Neutrophil (primary cell): ENCODE measurements at regions not wholly inside any gene's neighbourhood (a gene's known extent, or its start where the extent isn't known, plus 50 kb on each side); places are given as distances from the start of the nearest gene placed in this dataset.

Experiments used
- H3K27ac ChIP-seq: fragments of 200-600 bp; sonication (generic); 2 replicates; pipeline ENCODE4 v1.5.1; 2016; ENCODE audit warnings: mild to moderate bottlenecking, moderate library complexity
- H3K27me3 ChIP-seq: fragments of 200-600 bp; sonication (generic); 2 replicates; pipeline ENCODE4 v1.6.0; 2016; ENCODE audit warnings: mild to moderate bottlenecking
- H3K36me3 ChIP-seq: fragments of 200-600 bp; sonication (generic); 2 replicates; pipeline ENCODE4 v1.5.1; 2017
- H3K4me1 ChIP-seq, 2 experiments: fragments of 200-600 bp in 1 of 2; sonication (generic) in 1 of 2; 1 replicate in 1 of 2; 2 replicates in 1 of 2; pipeline versions ENCODE4 v1.5.1 to v1.6.1; 2013 to 2016; ENCODE audit warnings: low read depth in 1 of 2, low read length in 1 of 2, mild to moderate bottlenecking in 1 of 2, moderate library complexity in 1 of 2; ENCODE audit not compliant: control insufficient read depth in 1 of 2, insufficient read depth in 1 of 2
- H3K4me3 ChIP-seq, 2 experiments: fragments of 200-600 bp in 1 of 2; sonication (generic) in 1 of 2; 1 replicate in 1 of 2; 2 replicates in 1 of 2; pipeline ENCODE4 v1.5.1; 2013 to 2016; ENCODE audit warnings: low read depth in 1 of 2, low read length in 1 of 2, mild to moderate bottlenecking in 1 of 2, moderate library complexity in 1 of 2
- H3K9me3 ChIP-seq: fragments of 200-600 bp; sonication (generic); 2 replicates; pipeline ENCODE4 v1.5.1; 2016
- TF ChIP-seq, protein P1 (sequence below): fragments of 200-600 bp; sonication (generic); IDR thresholded peaks from 2 replicates; pipeline ENCODE4 v1.5.1; 2016; ENCODE audit warnings: antibody characterized with exemption

DNA sequence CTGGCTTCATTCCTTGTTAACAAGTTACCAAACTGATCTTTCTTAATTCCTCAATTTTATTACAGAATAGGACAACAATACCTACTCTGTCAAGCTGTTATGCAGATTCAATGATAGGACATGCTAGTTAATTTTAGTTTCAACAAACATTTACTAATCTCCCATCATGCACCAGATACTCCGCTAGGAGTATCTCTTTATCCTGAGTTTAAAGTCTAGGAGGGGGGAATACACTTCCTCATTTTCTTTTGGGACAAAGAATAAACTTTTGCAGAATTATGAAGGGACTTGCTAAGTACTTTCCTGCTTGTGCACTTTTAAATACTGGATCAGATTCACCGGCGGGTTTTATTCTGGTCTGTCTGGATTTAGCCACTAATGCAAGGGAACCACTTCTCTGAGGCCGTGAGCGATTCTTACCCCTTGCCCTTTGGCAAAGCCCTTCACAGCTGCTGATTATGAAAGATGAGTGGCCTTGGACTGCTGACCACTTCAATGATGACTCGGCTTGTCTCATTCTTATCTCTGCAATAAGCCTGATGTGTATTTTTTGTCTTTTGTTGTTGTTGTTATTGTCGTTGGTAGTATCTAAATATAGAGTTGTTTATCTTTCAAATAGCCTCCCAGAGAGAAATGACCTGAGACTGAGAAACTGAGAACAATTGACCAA is 73.9 kb downstream of the RMI1 start:
- Histone ChIP-seq H3K9me3 (no peaks in the 10 kb centered on the region), H3K4me3 (no peak overlapping the region), H3K36me3 (no peaks in the 10 kb centered on the region), H3K27ac (no peak overlapping the region), H3K4me1 (no peaks in the 10 kb centered on the region), H3K27me3 (peaks cover 20% of the 10 kb centered on the region)
- TF ChIP-seq, protein P1, sequence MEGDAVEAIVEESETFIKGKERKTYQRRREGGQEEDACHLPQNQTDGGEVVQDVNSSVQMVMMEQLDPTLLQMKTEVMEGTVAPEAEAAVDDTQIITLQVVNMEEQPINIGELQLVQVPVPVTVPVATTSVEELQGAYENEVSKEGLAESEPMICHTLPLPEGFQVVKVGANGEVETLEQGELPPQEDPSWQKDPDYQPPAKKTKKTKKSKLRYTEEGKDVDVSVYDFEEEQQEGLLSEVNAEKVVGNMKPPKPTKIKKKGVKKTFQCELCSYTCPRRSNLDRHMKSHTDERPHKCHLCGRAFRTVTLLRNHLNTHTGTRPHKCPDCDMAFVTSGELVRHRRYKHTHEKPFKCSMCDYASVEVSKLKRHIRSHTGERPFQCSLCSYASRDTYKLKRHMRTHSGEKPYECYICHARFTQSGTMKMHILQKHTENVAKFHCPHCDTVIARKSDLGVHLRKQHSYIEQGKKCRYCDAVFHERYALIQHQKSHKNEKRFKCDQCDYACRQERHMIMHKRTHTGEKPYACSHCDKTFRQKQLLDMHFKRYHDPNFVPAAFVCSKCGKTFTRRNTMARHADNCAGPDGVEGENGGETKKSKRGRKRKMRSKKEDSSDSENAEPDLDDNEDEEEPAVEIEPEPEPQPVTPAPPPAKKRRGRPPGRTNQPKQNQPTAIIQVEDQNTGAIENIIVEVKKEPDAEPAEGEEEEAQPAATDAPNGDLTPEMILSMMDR = no peak

DNA sequence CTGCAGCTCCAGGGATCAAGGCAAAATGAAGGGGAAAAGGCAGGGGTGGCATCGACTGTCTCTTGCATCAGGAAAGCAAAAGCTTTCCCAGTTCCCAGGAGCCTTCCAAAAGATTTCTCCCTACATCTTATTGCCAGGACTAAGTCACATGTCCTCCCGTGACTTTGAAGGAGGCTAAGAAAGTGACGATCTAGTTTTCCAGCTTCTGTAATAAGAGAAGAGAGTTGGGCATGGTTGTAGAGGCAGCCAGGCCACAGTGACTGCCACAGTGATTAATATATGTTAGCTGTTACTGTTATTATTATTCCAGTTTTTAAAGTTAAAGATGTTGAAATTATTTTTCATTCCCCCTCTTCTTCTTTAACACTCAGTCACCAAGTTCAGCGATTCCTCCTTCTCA is 77.1 kb downstream of the RMI1 start:
- no peaks in the 10 kb centered on the region for H3K4me1 ChIP-seq
- TF ChIP-seq, protein P1 = no peak
- H3K27me3 ChIP-seq = peaks cover 27% of the 10 kb centered on the region
- no peaks in the 10 kb centered on the region for H3K9me3 ChIP-seq
- H3K36me3 ChIP-seq = no peaks in the 10 kb centered on the region
- no peak overlapping the region for H3K27ac ChIP-seq
- no peak overlapping the region for H3K4me3 ChIP-seq

DNA sequence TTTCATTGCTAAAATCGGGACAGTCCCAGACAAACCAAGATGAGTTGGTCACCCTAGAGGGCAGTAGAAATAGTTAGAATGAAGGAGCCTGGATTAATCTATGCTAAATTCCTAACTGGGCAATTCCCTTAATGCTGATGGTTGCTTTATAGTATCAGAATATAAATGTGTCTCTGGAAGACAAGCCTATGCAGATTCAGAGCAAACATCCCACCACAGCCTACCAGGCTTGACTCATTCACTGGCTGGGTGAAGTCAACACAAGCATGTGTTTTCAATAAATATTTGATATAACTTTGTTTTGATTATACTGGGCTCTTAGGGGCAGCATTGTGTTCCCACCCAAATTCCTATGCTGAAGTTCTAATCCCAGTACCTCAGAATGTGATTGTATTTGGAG is 79.3 kb downstream of the RMI1 start:
- no peak overlapping the region for H3K27ac ChIP-seq
- peaks cover 27% of the 10 kb centered on the region for H3K27me3 ChIP-seq
- H3K9me3 ChIP-seq = no peaks in the 10 kb centered on the region
- H3K4me3 ChIP-seq = no peak overlapping the region
- no peaks in the 10 kb centered on the region for H3K4me1 ChIP-seq
- H3K36me3 ChIP-seq = no peaks in the 10 kb centered on the region
- TF ChIP-seq, protein P1 = no peak

DNA sequence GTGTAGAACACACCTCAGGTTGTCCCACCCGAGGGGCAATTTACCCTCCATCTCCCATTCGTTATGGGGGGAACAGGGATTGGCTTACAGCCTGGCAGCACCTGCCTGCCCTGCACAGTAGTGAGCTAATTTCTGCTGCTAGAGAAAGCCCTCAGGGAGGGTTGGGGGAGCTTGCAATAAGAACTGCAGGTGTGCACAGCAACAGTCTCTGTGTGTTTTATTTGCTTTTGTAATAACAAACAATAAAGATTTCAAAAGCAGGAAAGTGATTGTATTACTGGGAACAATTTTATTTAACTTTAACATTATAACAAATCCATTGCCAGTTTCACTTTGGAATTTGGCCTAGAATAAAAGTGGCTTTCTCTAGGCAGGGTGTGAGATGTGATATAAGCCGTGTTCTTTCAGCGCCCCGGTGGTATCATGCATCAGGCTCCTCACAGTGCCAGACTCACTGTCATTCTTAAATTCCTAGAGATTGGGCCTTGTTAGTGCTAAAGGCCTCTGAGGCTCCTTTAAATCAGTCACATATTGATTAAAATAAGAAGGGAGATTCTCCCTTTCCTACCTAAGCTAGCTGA is 81.1 kb downstream of the RMI1 start:
- Histone ChIP-seq H3K4me3 (no peak overlapping the region), H3K36me3 (no peaks in the 10 kb centered on the region), H3K27me3 (peaks cover 27% of the 10 kb centered on the region), H3K9me3 (no peaks in the 10 kb centered on the region), H3K4me1 (no peaks in the 10 kb centered on the region), H3K27ac (no peak overlapping the region)
- TF ChIP-seq, protein P1 = no peak

DNA sequence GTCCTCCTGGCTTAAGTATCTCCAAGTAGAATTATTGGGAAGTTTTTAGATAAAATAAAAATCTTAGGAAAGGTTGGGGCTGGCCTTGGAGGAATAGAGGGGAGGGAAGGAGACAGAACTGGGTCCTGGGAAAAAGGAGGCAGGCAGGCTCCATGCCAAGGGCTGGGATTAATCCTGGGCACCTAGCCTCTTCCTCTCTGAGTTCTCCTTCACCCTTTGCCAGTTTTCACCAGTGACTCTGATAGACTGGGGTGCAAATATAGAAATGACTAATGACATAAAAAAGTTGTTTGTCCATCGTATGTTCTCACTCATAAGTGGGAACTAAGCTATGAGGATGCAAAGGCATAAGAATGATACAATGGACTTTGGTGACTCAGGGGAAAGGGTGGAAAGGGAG is 81.9 kb downstream of the RMI1 start:
- no peaks in the 10 kb centered on the region for H3K4me1 ChIP-seq
- H3K9me3 ChIP-seq = no peaks in the 10 kb centered on the region
- TF ChIP-seq, protein P1 = no peak
- H3K27ac ChIP-seq = no peak overlapping the region
- H3K36me3 ChIP-seq = no peaks in the 10 kb centered on the region
- H3K4me3 ChIP-seq = no peak overlapping the region
- H3K27me3 ChIP-seq = peaks cover 24% of the 10 kb centered on the region
